GM12878 (cell line): ENCODE measurements at regions not wholly inside any gene's neighbourhood (a gene's known extent, or its start where the extent isn't known, plus 50 kb on each side); places are given as distances from the start of the nearest gene placed in this dataset.

Experiments
- ATF2 ChIP-seq: IDR thresholded peaks from 2 replicates; pipeline ENCODE4 v1.6.1; 2012; ENCODE audit warnings: low read length, inconsistent platforms
- BACH1 ChIP-seq: fragments of 450-650 bp; IDR thresholded peaks from 2 replicates; pipeline ENCODE4 v1.6.1; 2017; ENCODE audit warnings: mild to moderate bottlenecking, borderline replicate concordance
- CHD2 ChIP-seq: IDR thresholded peaks from 2 replicates; pipeline ENCODE4 v1.6.1; 2011; ENCODE audit warnings: low read depth, low read length, improper control_type of control experiment, borderline replicate concordance
- CUX1 ChIP-seq: IDR thresholded peaks from 2 replicates; pipeline ENCODE4 v1.6.1; 2012; ENCODE audit warnings: improper control_type of control experiment, low read depth, low read length; ENCODE audit not compliant: insufficient replicate concordance
- EP300 ChIP-seq, 2 experiments: fragments of 150-350 bp in 1 of 2; IDR thresholded peaks; 2 replicates each; pipeline ENCODE4 v1.6.1; 2011 to 2012; ENCODE audit warnings: low read depth in 2 of 2, low read length in 2 of 2, borderline replicate concordance in 1 of 2, improper control_type of control experiment in 1 of 2, inconsistent platforms in 1 of 2; ENCODE audit not compliant: control insufficient read depth in 1 of 2
- HDAC6 ChIP-seq: fragments of 200-600 bp; sonication (generic); IDR thresholded peaks from one replicate; pipeline ENCODE4 v1.8.0; 2017; ENCODE audit warnings: antibody characterized with exemption; ENCODE audit not compliant: unreplicated experiment
- POLR2A ChIP-seq: IDR thresholded peaks from 2 replicates; pipeline ENCODE4 v1.6.1; 2011; ENCODE audit warnings: low read depth, mild to moderate bottlenecking, low read length
- POLR2AphosphoS2 ChIP-seq: IDR thresholded peaks from 2 replicates; pipeline ENCODE4 v1.6.1; 2011; ENCODE audit warnings: low read depth, mild to moderate bottlenecking, low read length, improper control_type of control experiment, moderate library complexity
- RELA ChIP-seq: fragments of 450-650 bp; IDR thresholded peaks from 2 replicates; pipeline ENCODE4 v1.8.0; 2014; ENCODE audit warnings: borderline replicate concordance; ENCODE audit not compliant: partially characterized antibody
- SIX5 ChIP-seq: IDR thresholded peaks from 2 replicates; pipeline ENCODE4 v1.6.1; 2011; ENCODE audit warnings: mild to moderate bottlenecking, low read depth, low read length, moderate library complexity; ENCODE audit not compliant: severe bottlenecking
- SP1 ChIP-seq: IDR thresholded peaks from one replicate; pipeline ENCODE4 v1.6.1; 2011; ENCODE audit warnings: low read depth, low read length
- SUZ12 ChIP-seq: fragments of 200-600 bp; sonication (generic); IDR thresholded peaks from one replicate; pipeline ENCODE4 v1.6.1; 2018; ENCODE audit warnings: antibody characterized with exemption, mild to moderate bottlenecking; ENCODE audit not compliant: unreplicated experiment
- TAF1 ChIP-seq: IDR thresholded peaks from 2 replicates; pipeline ENCODE4 v1.6.1; 2011; ENCODE audit warnings: mild to moderate bottlenecking, low read depth, low read length, borderline replicate concordance
- ZNF274 ChIP-seq: IDR thresholded peaks from one replicate; pipeline ENCODE4 v1.8.0; 2011; ENCODE audit not compliant: insufficient read length, insufficient read depth

GRCh38 chr11:90845126-90845525 is 622.3 kb upstream of the CHORDC1 start:
- TF ChIP-seq SP1, result no peak
- TF ChIP-seq TAF1, result no peak
- no peak for TF ChIP-seq SIX5
- TF ChIP-seq HDAC6, result no peak
- TF ChIP-seq BACH1, result no peak
- no peak for TF ChIP-seq POLR2A
- TF ChIP-seq ATF2, result no peak
- no peak for TF ChIP-seq POLR2AphosphoS2
- TF ChIP-seq CUX1, result no peak
- no peak for TF ChIP-seq SUZ12
- TF ChIP-seq RELA, result no peak
- no peak for TF ChIP-seq EP300 (IDR thresholded peaks at IDR 0.05; ENCODE audit: borderline replicate concordance in 1 of 2, control insufficient read depth in 1 of 2, low read depth in 2 of 2, low read length in 2 of 2)
- no peak for TF ChIP-seq CHD2
- TF ChIP-seq ZNF274, result no peak
